Parathyroid adenoma (tissue), 2 donors: ENCODE measurements at regions not wholly inside any gene's neighbourhood (a gene's known extent, or its start where the extent isn't known, plus 50 kb on each side); places are given as distances from the start of the nearest gene placed in this dataset.

Experiments used
- H2AFZ ChIP-seq: fragments of 300-600 bp; sonication (generic); one replicate; pipeline ENCODE4 v1.7.0; 2017; ENCODE audit warnings: antibody characterized with exemption, mild to moderate bottlenecking
- H3K27ac ChIP-seq: fragments of 300-600 bp; sonication (generic); one replicate; pipeline ENCODE4 v1.7.0; 2017
- H3K27me3 ChIP-seq: fragments of 300-600 bp; sonication (generic); one replicate; pipeline ENCODE4 v1.7.0; 2017; ENCODE audit warnings: low read length; ENCODE audit not compliant: control insufficient read depth, insufficient read depth
- H3K36me3 ChIP-seq: fragments of 300-600 bp; sonication (generic); one replicate; pipeline ENCODE4 v1.7.0; 2017; ENCODE audit warnings: low read length; ENCODE audit not compliant: control insufficient read depth, insufficient read depth
- H3K4me1 ChIP-seq: fragments of 300-600 bp; sonication (generic); one replicate; pipeline ENCODE4 v1.7.0; 2017; ENCODE audit warnings: control low read depth
- H3K4me2 ChIP-seq: fragments of 300-600 bp; sonication (generic); one replicate; pipeline ENCODE4 v1.7.0; 2017; ENCODE audit warnings: low read length
- H3K4me3 ChIP-seq: fragments of 300-600 bp; sonication (generic); one replicate; pipeline ENCODE4 v1.7.0; 2017; ENCODE audit warnings: low read depth, low read length
- H3K79me2 ChIP-seq: fragments of 300-600 bp; sonication (generic); one replicate; pipeline ENCODE4 v1.7.0; 2017; ENCODE audit warnings: control low read depth
- H3K9ac ChIP-seq: fragments of 300-600 bp; sonication (generic); one replicate; pipeline ENCODE4 v1.7.0; 2017; ENCODE audit warnings: mild to moderate bottlenecking
- H3K9me3 ChIP-seq: fragments of 300-600 bp; sonication (generic); one replicate; pipeline ENCODE4 v1.7.0; 2017; ENCODE audit warnings: low read length; ENCODE audit not compliant: control insufficient read depth
- TF ChIP-seq, protein P1 (sequence below): fragments of 300-600 bp; sonication (generic); IDR thresholded peaks from one replicate; pipeline ENCODE4 v1.7.0; 2017; ENCODE audit warnings: antibody characterized with exemption, mild to moderate bottlenecking
- donor health status: primary hyperparathyroidism.

DNA sequence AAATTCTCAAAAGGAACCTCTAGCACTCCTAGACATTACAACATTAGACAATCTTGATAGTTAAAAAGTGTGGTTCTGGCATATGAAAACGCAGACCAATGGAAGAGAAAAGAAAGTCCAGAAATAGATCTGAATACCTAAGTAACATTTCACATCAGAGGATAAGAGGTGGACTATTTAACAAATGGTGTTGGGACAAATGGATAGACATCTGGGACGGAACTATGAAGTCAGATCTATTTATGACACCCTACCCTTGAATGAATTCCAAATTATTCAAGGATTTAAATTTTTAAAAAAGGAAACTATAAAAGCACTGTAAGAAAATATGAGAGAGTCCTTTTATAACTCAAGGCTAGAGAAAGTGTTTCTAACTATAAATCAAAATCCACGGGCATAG lies 111.3 kb downstream of the SCN11A start:
- no peak overlapping the region for H3K4me3 ChIP-seq
- no peak overlapping the region for H2AFZ ChIP-seq
- no peaks in the 10 kb centered on the region for H3K36me3 ChIP-seq
- H3K4me2 ChIP-seq, result no peak overlapping the region
- H3K27me3 ChIP-seq, result no peaks in the 10 kb centered on the region
- TF ChIP-seq, protein P1, sequence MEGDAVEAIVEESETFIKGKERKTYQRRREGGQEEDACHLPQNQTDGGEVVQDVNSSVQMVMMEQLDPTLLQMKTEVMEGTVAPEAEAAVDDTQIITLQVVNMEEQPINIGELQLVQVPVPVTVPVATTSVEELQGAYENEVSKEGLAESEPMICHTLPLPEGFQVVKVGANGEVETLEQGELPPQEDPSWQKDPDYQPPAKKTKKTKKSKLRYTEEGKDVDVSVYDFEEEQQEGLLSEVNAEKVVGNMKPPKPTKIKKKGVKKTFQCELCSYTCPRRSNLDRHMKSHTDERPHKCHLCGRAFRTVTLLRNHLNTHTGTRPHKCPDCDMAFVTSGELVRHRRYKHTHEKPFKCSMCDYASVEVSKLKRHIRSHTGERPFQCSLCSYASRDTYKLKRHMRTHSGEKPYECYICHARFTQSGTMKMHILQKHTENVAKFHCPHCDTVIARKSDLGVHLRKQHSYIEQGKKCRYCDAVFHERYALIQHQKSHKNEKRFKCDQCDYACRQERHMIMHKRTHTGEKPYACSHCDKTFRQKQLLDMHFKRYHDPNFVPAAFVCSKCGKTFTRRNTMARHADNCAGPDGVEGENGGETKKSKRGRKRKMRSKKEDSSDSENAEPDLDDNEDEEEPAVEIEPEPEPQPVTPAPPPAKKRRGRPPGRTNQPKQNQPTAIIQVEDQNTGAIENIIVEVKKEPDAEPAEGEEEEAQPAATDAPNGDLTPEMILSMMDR, result no peak
- no peaks in the 10 kb centered on the region for H3K4me1 ChIP-seq
- no peak overlapping the region for H3K27ac ChIP-seq
- no peaks in the 10 kb centered on the region for H3K9me3 ChIP-seq
- H3K79me2 ChIP-seq, result no peaks in the 10 kb centered on the region
- H3K9ac ChIP-seq, result no peak overlapping the region

DNA sequence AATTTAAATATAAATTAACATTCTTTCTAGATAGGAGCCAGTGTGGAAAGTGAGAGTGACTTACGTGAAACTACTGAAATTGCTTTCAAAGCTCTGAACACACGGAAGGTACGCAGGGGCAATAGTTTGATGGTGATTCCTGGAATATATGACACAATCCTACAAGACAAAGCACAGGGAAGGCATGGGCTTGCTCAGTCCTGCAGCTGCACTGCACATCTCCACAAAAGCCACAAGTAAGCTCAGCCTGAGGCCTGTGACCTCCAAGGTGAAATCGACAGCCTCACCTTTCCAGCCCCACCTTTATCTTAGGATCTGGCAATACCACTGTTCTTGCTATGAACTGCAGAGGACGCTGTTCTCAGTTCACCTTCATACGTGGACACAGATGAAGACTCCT lies 109.3 kb upstream of the SCN10A start:
- Histone ChIP-seq H3K4me2 (no peak overlapping the region), H3K9ac (no peak overlapping the region), H3K27me3 (no peaks in the 10 kb centered on the region), H2AFZ (no peak overlapping the region), H3K9me3 (no peaks in the 10 kb centered on the region), H3K79me2 (no peaks in the 10 kb centered on the region), H3K4me3 (no peak overlapping the region), H3K4me1 (no peaks in the 10 kb centered on the region), H3K27ac (no peak overlapping the region), H3K36me3 (no peaks in the 10 kb centered on the region)
- TF ChIP-seq, protein P1, result no peak

DNA sequence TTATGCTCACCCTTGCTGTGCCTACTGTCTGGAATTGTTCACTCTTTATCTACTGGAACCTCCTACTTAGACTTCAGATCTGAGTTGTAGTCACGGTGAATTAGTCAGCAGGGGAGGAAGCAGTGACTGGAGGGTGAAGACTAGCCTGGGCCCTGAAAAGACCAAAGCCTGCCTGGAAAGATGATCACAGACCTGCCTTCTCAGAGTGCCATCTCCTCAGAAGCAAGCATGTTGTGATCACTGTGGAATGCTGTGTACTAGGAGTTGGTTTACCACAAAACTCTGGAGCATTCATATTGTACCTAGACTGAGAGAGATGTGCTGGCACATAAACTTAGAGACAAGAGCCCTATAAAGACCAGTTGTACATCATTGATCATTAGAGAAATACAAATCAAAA lies 100.7 kb upstream of the SCN10A start:
- H3K9ac ChIP-seq, result no peak overlapping the region
- H3K36me3 ChIP-seq, result no peaks in the 10 kb centered on the region
- H3K27ac ChIP-seq, result no peak overlapping the region
- TF ChIP-seq, protein P1, result no peak
- H3K9me3 ChIP-seq, result no peaks in the 10 kb centered on the region
- no peak overlapping the region for H2AFZ ChIP-seq
- no peak overlapping the region for H3K4me2 ChIP-seq
- H3K27me3 ChIP-seq, result no peaks in the 10 kb centered on the region
- H3K4me3 ChIP-seq, result no peak overlapping the region
- no peaks in the 10 kb centered on the region for H3K79me2 ChIP-seq
- H3K4me1 ChIP-seq, result no peaks in the 10 kb centered on the region

DNA sequence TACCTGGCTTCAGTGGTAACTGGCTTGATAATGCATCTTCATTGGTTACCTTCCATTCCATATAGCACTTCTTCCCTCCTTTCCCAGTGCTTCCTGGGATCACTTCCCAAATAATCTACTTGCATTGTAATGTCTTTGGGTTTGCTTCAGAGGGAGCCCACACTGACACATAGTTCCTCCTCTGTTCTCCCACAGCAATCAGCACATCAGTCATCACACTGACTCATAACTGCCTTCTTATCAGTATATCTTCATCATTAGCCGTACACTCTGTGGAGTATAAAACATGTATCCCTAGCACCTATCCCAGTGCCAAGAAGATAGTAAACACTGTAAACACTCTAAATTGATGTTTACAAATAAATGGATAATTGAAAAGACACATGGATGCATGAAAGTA lies 91.4 kb upstream of the SCN10A start:
- Histone ChIP-seq H2AFZ (no peak overlapping the region), H3K9me3 (no peaks in the 10 kb centered on the region), H3K27me3 (no peaks in the 10 kb centered on the region), H3K4me1 (no peaks in the 10 kb centered on the region), H3K4me3 (no peak overlapping the region), H3K79me2 (no peaks in the 10 kb centered on the region), H3K27ac (no peak overlapping the region), H3K36me3 (no peaks in the 10 kb centered on the region), H3K4me2 (no peak overlapping the region), H3K9ac (no peak overlapping the region)
- TF ChIP-seq, protein P1, result no peak

DNA sequence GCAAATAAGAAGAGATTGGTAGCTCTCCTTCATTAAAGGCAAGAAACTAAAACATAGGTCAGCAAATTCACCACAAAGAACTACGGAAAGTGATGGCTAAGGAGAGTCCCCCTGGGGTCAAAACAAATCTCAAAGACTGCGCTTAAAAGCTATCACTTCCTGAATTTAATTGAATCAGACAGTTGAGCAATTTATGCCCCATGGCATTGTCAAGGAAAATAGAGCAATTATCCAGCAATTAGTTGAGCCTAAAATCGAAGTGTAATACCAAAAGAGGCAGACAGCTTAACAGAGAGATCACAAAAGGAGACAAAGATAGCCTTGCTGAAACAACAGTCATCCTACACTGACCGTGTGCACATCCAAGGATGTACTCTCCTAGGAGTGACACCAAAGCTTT lies 74.4 kb upstream of the SCN10A start:
- H3K79me2 ChIP-seq, result no peaks in the 10 kb centered on the region
- no peaks in the 10 kb centered on the region for H3K4me1 ChIP-seq
- no peaks in the 10 kb centered on the region for H3K27me3 ChIP-seq
- H3K27ac ChIP-seq, result no peak overlapping the region
- H3K9me3 ChIP-seq, result no peaks in the 10 kb centered on the region
- no peaks in the 10 kb centered on the region for H3K36me3 ChIP-seq
- no peak overlapping the region for H3K4me2 ChIP-seq
- no peak overlapping the region for H3K9ac ChIP-seq
- H3K4me3 ChIP-seq, result no peak overlapping the region
- TF ChIP-seq, protein P1, result no peak
- no peak overlapping the region for H2AFZ ChIP-seq
